ENCODE measurements at regions not wholly inside any gene's neighbourhood (a gene's known extent, or its start where the extent isn't known, plus 50 kb on each side); places are given as distances from the start of the nearest gene placed in this dataset.

- H2BK120ac ChIP-seq (ENCODE audit: low read depth, low read length), result no peak overlapping the region
- H3K4me2 ChIP-seq (ENCODE audit: low read depth, low read length), result no peak overlapping the region
- H4K20me1 ChIP-seq (ENCODE audit: insufficient read depth, low read length), result no peaks in the 10 kb centered on the region
- H3K9me1 ChIP-seq (ENCODE audit: insufficient read depth, low read length), result no peaks in the 10 kb centered on the region
- H2AK9ac ChIP-seq (replicated peaks; ENCODE audit: low read depth, low read length, poor library complexity), result no peak overlapping the region
- DNase-seq, result peak; percentile 40
- intact Hi-C loops (cut with micrococcal nuclease), result no loop called here
- H3K4ac ChIP-seq (ENCODE audit: low read depth, low read length), result no peak overlapping the region
- in situ Hi-C loops (cut with MboI; ENCODE audit: low sequenced_read_pairs), result no loop called here
- CTCF ChIA-PET, result no interaction called here
- H4K91ac ChIP-seq (ENCODE audit: insufficient read depth, low read depth, low read length), result no peak overlapping the region
- no peak overlapping the region for H2AFZ ChIP-seq (replicated peaks; ENCODE audit: low read length, poor library complexity)
- no peak overlapping the region for H3K18ac ChIP-seq (ENCODE audit: low read depth, low read length)
- H3K56ac ChIP-seq (ENCODE audit: extremely low read depth, insufficient read depth, low read length), result no peak overlapping the region
- no peaks in the 10 kb centered on the region for H3K36me3 ChIP-seq (ENCODE audit: control insufficient read depth, insufficient read depth, low read length)
- no peak overlapping the region for H2BK5ac ChIP-seq (ENCODE audit: low read depth, low read length, poor library complexity, severe bottlenecking)
- no peak overlapping the region for H2BK20ac ChIP-seq (ENCODE audit: low read depth, low read length)
- dilution Hi-C loops (cut with HindIII; ENCODE audit: low sequenced_read_pairs, unreplicated experiment), result no loop called here
- H4K5ac ChIP-seq (ENCODE audit: low read depth, low read length), result no peak overlapping the region
- no peak overlapping the region for H3K14ac ChIP-seq (replicated peaks; ENCODE audit: low read depth, low read length)
- no peak overlapping the region for H3K9ac ChIP-seq (ENCODE audit: low read depth, low read length)
- no TSS peak for BruUV-seq (replicated peaks)
- H3K27ac ChIP-seq (ENCODE audit: insufficient read depth, low read length), result no peak overlapping the region
- H3K27me3 ChIP-seq (ENCODE audit: control insufficient read depth, insufficient read depth, low read length), result no peaks in the 10 kb centered on the region
- no peak overlapping the region for H4K8ac ChIP-seq (ENCODE audit: low read depth in 2 of 2, low read length in 2 of 2)
- no peak overlapping the region for H2AK5ac ChIP-seq (ENCODE audit: low read depth, low read length)
- H3K9me3 ChIP-seq (ENCODE audit: control insufficient read depth, insufficient read depth, low read length), result no peaks in the 10 kb centered on the region
- no peak overlapping the region for H3K23ac ChIP-seq (ENCODE audit: low read depth, low read length)
- no peak for ATAC-seq (ENCODE audit: low read depth)
- H3K4me1 ChIP-seq (ENCODE audit: control insufficient read depth, insufficient read depth, low read length), result no peaks in the 10 kb centered on the region
- TF ChIP-seq MAZ (IDR thresholded peaks at IDR 0.05; ENCODE audit: borderline replicate concordance, low read depth, low read length) (no peak), USF2 (IDR thresholded peaks at IDR 0.05; ENCODE audit: low read depth, low read length) (no peak), MXI1 (IDR thresholded peaks at IDR 0.05; ENCODE audit: borderline replicate concordance, low read depth, low read length) (no peak)
- H3K4me3 ChIP-seq (ENCODE audit: insufficient read depth, low read depth, low read length), result no peak overlapping the region
- H2BK15ac ChIP-seq (ENCODE audit: low read depth, low read length), result no peak overlapping the region
- POLR2A ChIA-PET (ENCODE audit: unreplicated experiment), result no interaction called here
- H3K79me1 ChIP-seq (ENCODE audit: low read depth in 1 of 2, low read length in 2 of 2), result no peaks in the 10 kb centered on the region
Observed at GRCh38 chr21:25490742-25491141, 116.5 kb downstream of the MRPL39 start.

Measured in IMR-90 (cell line).